GM19043 (cell line): ENCODE measurements at regions not wholly inside any gene's neighbourhood (a gene's known extent, or its start where the extent isn't known, plus 50 kb on each side); places are given as distances from the start of the nearest gene placed in this dataset.

Source experiments
- ATAC-seq: cut with Tn5 transposase; IDR thresholded peaks from one replicate; pipeline ENCODE4 v1.9.1; 2021; ENCODE audit warnings: low read depth; ENCODE audit not compliant: unreplicated experiment

GRCh38 chr6:140079328-140079727 lies 704.9 kb upstream of the CITED2 start:
- no peak for ATAC-seq

GRCh38 chr6:140078561-140079125 lies 704.2 kb upstream of the CITED2 start:
- ATAC-seq = no peak

- ATAC-seq = no peak
Observed at GRCh38 chr6:140077827-140078560, 703.5 kb upstream of the CITED2 start.

DNA sequence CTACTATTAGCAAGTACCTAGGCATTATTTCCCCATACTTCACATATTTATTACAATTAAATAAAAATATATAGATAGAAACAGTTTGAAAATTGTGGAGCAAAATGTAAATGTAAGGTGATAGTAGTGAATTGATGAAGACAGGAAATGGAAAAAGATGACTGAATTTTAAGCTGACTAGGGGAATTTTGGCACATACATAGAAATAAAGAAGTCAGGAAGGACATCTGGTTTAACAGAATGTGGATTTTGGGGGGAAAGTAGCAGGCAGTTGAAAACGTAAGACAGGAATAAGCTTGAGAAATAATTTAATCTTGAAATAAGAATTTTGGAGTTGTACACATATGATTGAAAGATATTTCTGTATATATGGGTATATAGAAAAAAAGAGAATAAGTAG lies 701.7 kb upstream of the CITED2 start:
- ATAC-seq = no peak

DNA sequence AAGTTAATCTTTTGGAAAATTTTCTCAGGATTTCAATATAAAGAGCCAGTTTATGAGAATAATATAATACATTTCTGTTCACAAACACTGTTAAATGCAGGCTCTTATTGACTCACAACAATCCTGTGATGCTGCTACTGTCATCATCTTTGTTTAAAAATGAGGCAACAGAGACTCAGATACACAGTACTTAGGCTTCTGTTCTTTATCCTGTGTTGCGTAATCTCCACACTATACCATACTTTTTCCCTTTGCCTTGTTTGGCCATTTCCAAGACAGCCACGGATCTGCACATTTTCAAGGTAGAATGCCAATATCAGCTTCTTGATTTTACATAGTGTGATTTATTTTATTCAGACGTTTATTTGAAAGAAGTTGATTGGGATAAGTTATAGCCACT lies 699.0 kb upstream of the CITED2 start:
- ATAC-seq = no peak

DNA sequence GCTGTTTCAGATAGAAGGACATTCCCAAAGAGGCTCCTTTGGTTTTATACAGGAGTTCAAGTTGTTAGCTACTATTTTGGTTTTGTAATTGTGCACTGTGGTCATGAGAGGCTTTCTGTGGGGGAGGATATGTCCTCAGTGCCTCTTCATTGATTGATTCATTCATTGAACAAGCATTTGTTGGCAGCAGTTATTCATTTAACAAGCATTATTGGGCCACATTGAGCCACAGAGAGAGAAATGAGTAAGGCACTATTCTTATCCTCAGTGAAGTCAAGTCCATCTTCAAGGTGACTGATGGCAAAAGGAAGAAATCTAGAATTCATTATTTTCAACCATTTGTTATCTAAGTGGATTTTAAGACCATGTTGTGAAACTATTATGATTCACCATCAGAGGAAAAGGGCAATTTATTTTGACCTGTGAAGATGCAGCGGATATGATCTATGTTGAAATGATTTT lies 697.2 kb upstream of the CITED2 start:
- ATAC-seq = no peak

- no peak for ATAC-seq
Observed at GRCh38 chr6:140070846-140071473, 696.5 kb upstream of the CITED2 start.

- no peak for ATAC-seq
Observed at GRCh38 chr6:140069576-140069975, 695.1 kb upstream of the CITED2 start.

GRCh38 chr6:140068801-140069200 lies 694.4 kb upstream of the CITED2 start:
- no peak for ATAC-seq

GRCh38 chr6:140064366-140064765 lies 689.9 kb upstream of the CITED2 start:
- ATAC-seq = no peak

- ATAC-seq = no peak
Observed at GRCh38 chr6:140063021-140063399, 688.6 kb upstream of the CITED2 start.

- no peak for ATAC-seq
Observed at GRCh38 chr6:140062043-140063020, 687.9 kb upstream of the CITED2 start.

DNA sequence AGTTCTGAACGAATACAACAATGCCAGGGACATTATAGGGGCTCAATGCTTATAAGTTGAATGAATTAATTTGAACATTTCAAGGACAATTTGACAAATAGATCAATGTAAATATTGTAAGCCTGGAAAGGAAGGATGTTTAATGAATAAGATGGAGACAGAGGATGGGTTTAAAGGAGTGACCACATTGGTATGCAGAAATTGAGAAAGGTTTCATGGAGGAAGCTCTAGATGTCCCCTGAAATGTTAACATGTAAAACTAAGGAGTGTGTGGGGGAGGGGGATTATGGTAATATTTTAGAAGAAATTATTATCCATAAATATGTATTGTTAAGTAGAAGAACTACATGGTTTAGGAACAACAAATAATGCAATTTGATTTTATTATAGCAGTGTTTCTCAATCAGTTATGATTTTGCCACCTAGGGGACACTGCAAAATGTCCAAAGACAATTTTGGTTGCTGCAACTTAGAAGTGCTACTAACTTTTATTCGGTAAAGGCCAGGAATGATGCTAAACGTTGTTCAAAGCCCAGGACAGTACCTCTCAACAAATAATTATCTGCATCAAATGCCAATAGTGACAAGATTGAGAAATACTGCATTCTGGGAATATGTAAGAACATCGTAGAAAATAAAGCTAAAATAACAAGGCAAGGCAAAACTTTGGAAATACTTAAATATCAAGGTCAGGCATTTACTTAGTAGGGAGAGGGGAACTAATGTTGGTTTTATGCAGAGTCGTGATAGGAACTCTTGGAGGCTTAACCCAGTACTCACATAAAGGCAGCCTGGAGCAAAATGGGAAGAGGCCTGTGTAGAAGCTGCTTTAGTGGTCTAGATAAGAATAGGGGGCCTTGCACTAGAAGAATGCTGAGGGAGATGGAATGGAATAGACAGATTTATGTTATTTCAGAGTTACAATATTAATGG lies 686.9 kb upstream of the CITED2 start:
- no peak for ATAC-seq

DNA sequence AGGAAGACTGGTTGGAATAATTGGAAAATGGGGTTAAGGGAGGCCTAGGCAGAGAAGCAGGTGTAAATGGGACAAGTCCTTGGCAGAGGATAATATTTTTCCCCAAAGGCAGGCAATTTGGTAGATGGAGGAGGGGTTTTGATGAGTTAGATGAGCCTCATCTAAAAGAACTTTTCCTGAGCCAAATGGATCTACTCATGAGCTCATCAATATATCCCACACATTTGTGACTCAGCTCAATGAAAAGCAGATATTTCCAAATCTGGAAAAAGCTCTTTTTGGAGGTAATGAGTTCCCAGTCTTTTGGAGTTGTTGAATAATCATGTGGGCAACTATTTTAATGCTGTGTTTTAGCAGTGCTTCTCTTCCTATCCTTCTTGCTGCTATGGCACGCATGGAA lies 685.5 kb upstream of the CITED2 start:
- no peak for ATAC-seq

- no peak for ATAC-seq
Observed at GRCh38 chr6:140058863-140059262, 684.4 kb upstream of the CITED2 start.

DNA sequence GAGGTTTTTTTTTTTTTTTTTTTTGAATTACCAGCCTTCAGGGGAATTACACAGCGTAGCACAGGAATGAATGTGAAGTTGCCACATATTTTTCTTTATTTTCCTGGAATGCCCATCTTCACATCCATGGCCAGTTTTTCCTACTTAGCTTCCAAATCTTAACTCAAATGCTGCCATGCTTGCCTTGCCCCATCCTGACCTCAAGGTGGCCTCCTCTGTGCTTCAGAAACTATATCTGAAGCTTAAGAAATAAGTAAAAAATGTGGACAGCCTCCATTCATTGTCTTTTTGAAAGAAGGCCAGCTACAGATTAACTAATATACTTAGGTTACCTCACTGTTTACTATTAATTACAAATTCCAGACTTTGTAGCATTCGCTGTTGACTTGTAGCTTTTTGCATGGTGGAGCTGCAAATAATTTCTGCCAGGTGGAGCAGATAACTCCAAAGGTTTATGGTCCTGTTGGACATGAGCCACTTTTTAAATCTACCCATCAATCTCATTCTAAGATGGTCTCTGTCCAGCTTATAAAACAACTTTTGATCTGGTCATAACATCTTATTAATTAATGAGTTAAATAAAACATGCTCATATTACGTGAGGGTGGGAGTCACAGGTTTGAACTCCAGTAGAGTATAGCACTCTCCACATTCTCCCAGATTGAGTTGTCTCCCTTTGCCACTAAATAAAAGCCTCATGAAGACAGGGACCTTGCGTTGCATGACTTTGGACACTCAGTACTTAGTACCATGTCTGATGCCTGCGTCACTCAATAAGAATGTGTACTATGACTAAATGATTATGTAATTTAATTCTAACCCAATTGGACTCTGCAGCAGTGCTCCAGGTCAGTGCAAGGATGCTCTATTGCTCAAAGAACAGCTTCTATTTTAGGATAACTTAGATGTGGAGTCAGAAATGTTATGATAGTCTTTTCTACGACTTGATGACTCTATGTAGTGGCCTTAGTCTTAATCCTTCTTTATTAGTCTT lies 678.6 kb upstream of the CITED2 start:
- no peak for ATAC-seq

- ATAC-seq = no peak
Observed at GRCh38 chr6:140051521-140052512, 677.4 kb upstream of the CITED2 start.
